ENCODE measurements at regions not wholly inside any gene's neighbourhood (a gene's known extent, or its start where the extent isn't known, plus 50 kb on each side); places are given as distances from the start of the nearest gene placed in this dataset.

DNA sequence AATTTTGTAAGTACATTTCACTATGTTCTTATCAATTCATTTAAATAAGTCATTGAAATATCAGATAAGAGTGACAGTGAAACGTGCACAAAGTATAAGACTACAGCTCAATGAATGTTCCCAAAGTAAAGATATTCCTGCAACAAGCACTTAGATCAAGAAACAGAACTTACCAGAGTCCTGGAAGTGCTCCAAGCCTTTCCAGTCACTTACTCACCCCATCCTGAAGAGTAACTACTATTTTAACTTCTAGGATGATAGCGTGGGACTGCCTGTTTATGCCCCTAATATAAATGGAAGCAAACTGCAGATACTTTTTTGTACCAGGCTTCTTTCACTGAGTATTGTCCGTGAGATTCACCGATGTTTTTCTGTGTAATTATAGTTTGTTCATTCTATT is 768.9 kb downstream of the SLC4A3 start:
- no peak for TF ChIP-seq CTCF (IDR thresholded peaks at IDR 0.05; ENCODE audit: control extremely low read depth, extremely low read depth, low read depth, missing control alignments)

DNA sequence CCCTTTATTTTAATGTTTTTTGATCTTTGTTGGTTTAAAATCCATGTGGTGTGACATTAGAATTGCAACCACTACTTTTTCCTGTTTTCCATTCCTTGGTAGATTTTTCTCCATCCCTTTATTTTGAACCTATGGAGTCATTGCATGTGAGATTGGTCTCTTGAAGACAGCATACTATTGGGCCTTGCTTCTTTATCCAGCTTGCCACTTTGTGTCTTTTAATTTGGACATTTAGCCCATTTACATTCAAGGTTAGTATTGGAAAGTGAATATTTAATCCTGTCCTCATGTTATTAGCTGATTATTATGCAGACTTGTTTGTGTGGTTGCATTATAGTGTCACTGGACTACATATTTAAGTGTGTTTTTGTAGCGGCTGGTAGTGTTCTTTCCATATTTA is 782.9 kb downstream of the SLC4A3 start:
- no peak for TF ChIP-seq CTCF (IDR thresholded peaks at IDR 0.05; ENCODE audit: control extremely low read depth, extremely low read depth, low read depth, missing control alignments)
- DNase-seq (ENCODE audit: extremely low spot score) = no peak
- CTCF ChIA-PET = no interaction called here

More for the DNA sequence above, 768.9 kb downstream of the SLC4A3 start:
- ChIA-PET CTCF (no interaction called here), POLR2A (no interaction called here)
- no peak for DNase-seq (ENCODE audit: extremely low spot score)

DNA sequence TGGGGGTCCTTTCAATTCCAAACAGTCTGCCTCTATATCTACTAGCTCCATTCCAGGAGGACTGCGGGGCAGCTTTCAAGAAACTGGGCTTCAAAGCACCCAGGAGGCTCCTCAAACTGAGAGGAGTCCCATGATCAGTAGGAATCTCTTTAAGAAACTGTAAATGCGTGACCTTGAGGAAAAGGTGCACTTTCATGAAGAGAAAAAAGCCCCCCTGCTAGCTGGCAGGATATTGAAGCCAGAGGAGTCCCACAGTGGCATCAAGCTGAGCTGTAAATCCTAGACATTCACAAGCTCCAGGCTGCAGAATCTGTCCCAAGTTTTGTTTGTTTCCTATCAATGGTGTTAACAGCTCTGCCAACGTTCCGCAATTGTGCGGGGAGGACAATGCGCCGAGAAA is 790.1 kb downstream of the SLC4A3 start:
- no peak for TF ChIP-seq CTCF (IDR thresholded peaks at IDR 0.05; ENCODE audit: control extremely low read depth, extremely low read depth, low read depth, missing control alignments)
- no peak for DNase-seq (ENCODE audit: extremely low spot score)
- POLR2A ChIA-PET = no interaction called here
- CTCF ChIA-PET = no interaction called here

More for the DNA sequence above, 782.9 kb downstream of the SLC4A3 start:
- POLR2A ChIA-PET = no interaction called here

GRCh38 chr2:220419647-220420046 is 792.2 kb downstream of the SLC4A3 start:
- ChIA-PET CTCF (interaction anchor here (0.7 to 1.2 kb wide), 4 partner anchors 9 to 36 kb away, joined by 3 to 5 read pairs (median 3); no protein-coding TSS in a partner anchor), POLR2A (no interaction called here)
- TF ChIP-seq CTCF (IDR thresholded peaks at IDR 0.05; ENCODE audit: control extremely low read depth, extremely low read depth, low read depth, missing control alignments) = no peak
- DNase-seq (ENCODE audit: extremely low spot score) = no peak

- TF ChIP-seq CTCF (IDR thresholded peaks at IDR 0.05; ENCODE audit: control extremely low read depth, extremely low read depth, low read depth, missing control alignments) = no peak
- POLR2A ChIA-PET = no interaction called here
- no peak for DNase-seq (ENCODE audit: extremely low spot score)
- CTCF ChIA-PET = no interaction called here
These were observed 793.4 kb downstream of the SLC4A3 start for GRCh38 chr2:220420820-220421219.

GRCh38 chr2:220422676-220423075 is 795.2 kb downstream of the SLC4A3 start:
- CTCF ChIA-PET = no interaction called here

More at GRCh38 chr2:220422676-220423075, 795.2 kb downstream of the SLC4A3 start:
- TF ChIP-seq CTCF (IDR thresholded peaks at IDR 0.05; ENCODE audit: control extremely low read depth, extremely low read depth, low read depth, missing control alignments) = no peak
- POLR2A ChIA-PET = no interaction called here
- DNase-seq (ENCODE audit: extremely low spot score) = no peak

All from GM10248 (cell line).